ENCODE measurements at regions not wholly inside any gene's neighbourhood (a gene's known extent, or its start where the extent isn't known, plus 50 kb on each side); places are given as distances from the start of the nearest gene placed in this dataset.

DNA sequence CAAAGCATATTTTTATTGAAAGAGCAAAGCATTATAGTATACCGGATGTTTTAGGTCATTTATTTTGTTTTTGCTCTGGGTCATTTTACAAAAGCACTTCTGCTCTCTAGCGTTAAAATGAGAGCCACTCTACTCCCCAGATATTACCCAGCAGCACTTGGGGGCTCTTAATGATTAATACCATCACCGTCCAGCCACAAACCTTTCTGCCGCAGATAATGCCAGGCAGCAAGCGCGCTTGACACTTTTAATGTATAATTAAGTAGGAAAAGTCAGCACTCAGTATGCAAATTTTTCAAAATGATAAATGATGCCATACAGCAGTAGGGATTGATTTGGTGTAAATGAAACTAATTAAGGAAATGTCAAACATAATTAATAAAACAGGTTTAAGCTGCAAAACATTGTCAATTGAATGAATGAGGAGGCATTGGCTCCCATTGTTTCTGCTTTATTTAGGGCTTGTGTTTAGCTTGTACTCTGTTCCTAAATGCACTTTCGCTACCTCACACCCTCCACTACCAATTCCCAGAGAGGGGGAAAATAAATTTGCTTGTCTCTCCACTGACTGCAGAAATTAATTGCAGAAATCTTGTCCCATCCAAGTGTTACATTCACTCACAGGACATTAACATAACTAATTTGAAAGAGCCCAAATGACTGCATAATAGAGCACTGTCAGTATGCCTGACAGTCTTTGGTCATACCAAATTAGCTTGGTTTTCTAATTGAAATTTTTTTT is 358.8 kb upstream of the ARRDC3 start:
- TF ChIP-seq GATA3 (IDR thresholded peaks at IDR 0.05; ENCODE audit: low read depth, low read length) (no peak), GATA2 (IDR thresholded peaks at IDR 0.05; ENCODE audit: low read depth, low read length) (no peak)

- TF ChIP-seq GATA2 (IDR thresholded peaks at IDR 0.05; ENCODE audit: low read depth, low read length) = no peak
- no peak for TF ChIP-seq GATA3 (IDR thresholded peaks at IDR 0.05; ENCODE audit: low read depth, low read length)
Measured at GRCh38 chr5:91730026-91730425, 346.9 kb upstream of the ARRDC3 start.

DNA sequence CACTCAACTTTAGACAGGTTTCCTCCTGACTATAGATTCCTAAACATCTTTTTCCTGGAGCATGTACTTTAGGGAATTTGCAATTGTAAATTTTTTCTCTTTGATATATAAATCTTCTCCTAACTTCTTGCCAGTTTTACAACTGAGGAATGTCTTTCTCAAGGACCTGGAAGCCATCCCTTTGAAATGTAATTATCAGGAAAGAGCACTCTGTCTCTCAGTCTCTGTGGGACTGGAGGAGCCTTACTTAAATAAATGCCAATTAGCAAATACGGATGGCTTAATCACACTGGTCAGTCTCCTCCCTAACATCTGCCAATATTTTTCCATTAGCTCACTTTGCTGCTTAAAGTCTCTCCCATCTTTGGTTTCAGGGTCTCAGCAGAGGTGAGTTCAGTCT is 344.3 kb upstream of the ARRDC3 start:
- no peak for TF ChIP-seq GATA3 (IDR thresholded peaks at IDR 0.05; ENCODE audit: low read depth, low read length)

DNA sequence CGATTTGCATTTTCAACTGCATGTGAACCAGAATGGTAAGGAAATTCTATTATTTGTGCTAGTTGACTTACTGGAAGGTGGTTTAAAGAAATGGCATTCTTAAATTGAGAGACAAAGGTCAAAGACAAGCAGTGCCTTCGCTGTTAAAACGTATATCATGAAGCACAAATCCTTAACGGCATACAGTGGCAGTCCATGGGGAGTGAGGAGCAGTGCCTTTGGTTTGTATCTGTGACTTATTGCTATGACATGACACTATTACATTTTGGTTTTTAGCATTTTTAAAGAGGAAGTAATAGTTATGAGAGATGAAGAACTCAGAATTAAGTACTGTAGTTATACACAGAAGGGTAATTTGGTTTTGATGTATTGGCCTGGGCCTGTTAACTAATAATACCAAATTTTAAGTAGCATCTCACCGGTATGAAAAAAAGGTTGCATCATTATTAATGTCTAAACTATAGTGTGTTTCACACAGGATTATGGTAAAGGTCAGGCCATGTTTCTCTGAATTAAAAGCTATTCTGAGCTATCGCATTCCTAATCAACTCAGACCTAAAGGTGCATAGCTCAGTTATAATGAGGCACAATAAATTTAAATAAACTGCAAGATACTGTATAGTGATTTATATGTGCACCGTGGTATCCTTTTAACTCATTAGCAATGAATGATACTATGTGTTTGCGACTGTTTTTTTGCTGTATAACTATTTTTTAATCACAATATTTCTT is 339.8 kb upstream of the ARRDC3 start:
- no peak for TF ChIP-seq GATA2 (IDR thresholded peaks at IDR 0.05; ENCODE audit: low read depth, low read length)
- TF ChIP-seq GATA3 (IDR thresholded peaks at IDR 0.05; ENCODE audit: low read depth, low read length) = no peak

- TF ChIP-seq GATA2 (IDR thresholded peaks at IDR 0.05; ENCODE audit: low read depth, low read length) = no peak
- TF ChIP-seq GATA3 (IDR thresholded peaks at IDR 0.05; ENCODE audit: low read depth, low read length) = no peak
Measured at GRCh38 chr5:91712718-91713117, 329.6 kb upstream of the ARRDC3 start.

DNA sequence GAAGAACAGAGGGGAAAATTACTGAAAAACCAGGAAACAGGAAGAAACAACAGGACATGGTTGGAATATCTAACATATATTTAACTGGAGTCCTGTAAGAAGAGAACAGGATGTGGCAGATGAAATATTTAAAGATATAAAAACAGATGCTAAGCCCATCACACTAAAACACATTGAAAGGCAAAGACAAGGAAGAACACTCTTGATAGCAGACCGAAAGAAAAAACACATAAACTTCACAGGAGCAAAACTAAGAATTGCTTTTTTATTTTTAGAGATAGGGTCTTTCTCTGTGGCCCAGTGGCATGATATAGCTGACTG is 324.4 kb upstream of the ARRDC3 start:
- TF ChIP-seq GATA2 (IDR thresholded peaks at IDR 0.05; ENCODE audit: low read depth, low read length) (no peak), GATA3 (IDR thresholded peaks at IDR 0.05; ENCODE audit: low read depth, low read length) (no peak)

GRCh38 chr5:91706785-91707520 is 323.8 kb upstream of the ARRDC3 start:
- TF ChIP-seq GATA2 (IDR thresholded peaks at IDR 0.05; ENCODE audit: low read depth, low read length) (no peak), GATA3 (IDR thresholded peaks at IDR 0.05; ENCODE audit: low read depth, low read length) (no peak)

DNA sequence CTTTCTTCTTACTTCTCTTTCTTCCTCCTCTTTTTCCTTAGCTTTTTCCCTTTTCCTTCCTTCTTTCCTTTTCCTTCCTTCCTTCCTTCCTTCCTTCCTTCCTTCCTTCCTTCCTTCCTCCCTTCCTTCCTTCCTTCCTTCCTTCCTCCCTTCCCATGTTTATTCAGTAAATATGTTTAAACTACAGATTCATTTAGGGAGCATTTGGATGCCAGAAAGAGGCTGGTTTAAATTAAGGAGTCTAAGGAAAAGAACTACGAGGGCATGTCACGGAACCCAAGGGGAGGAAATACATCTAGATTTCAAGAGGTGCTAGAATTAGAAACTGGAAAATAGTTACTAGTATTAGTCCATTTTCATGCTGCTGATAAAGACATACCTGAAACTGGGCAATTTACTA is 320.0 kb upstream of the ARRDC3 start:
- TF ChIP-seq GATA3 (IDR thresholded peaks at IDR 0.05; ENCODE audit: low read depth, low read length) (no peak), GATA2 (IDR thresholded peaks at IDR 0.05; ENCODE audit: low read depth, low read length) (no peak)

DNA sequence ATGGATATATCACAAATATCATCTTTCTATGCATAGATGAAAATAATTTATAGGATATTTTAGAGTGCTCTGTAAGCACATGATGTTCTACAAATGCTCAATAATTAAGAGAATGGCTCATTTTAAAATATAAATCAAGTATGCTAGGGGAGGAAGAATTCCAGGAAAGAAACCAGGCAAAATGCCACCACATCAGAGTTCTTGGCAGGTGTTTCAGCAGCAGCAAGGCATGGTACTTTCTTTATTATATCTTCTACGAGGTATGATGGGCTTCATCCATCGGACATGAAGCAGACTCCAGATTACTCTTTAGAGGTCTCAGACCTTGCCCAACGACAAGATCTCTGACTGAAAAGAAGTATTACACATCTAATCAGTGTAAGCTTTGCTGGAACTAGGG is 316.3 kb upstream of the ARRDC3 start:
- TF ChIP-seq GATA3 (IDR thresholded peaks at IDR 0.05; ENCODE audit: low read depth, low read length) = no peak
- no peak for TF ChIP-seq GATA2 (IDR thresholded peaks at IDR 0.05; ENCODE audit: low read depth, low read length)

- no peak for TF ChIP-seq GATA2 (IDR thresholded peaks at IDR 0.05; ENCODE audit: low read depth, low read length)
- TF ChIP-seq GATA3 (IDR thresholded peaks at IDR 0.05; ENCODE audit: low read depth, low read length) = no peak
Measured at GRCh38 chr5:91691592-91691991, 308.5 kb upstream of the ARRDC3 start.

DNA sequence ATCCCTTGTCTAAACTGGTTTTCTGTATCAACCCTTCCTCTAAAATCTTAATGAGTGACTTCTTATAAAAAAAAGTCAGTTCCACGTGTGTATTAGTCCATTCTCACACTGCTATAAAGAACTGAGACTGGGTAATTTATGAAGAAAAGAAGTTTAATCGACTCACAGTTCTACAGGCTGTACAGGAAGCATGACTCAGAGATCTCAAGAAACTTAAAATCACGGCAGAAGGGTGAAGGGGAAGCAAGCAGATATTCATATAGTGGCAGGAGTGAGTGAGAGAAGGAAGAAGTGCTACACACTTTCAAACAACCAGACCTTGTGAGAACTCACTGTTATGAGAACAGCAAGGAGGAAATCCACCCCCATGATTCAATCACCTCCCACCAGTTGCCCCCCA is 307.8 kb upstream of the ARRDC3 start:
- TF ChIP-seq GATA3 (IDR thresholded peaks at IDR 0.05; ENCODE audit: low read depth, low read length) (no peak), GATA2 (IDR thresholded peaks at IDR 0.05; ENCODE audit: low read depth, low read length) (no peak)

- no peak for TF ChIP-seq GATA2 (IDR thresholded peaks at IDR 0.05; ENCODE audit: low read depth, low read length)
- TF ChIP-seq GATA3 (IDR thresholded peaks at IDR 0.05; ENCODE audit: low read depth, low read length) = no peak
Measured at GRCh38 chr5:91687430-91687829, 304.3 kb upstream of the ARRDC3 start.

DNA sequence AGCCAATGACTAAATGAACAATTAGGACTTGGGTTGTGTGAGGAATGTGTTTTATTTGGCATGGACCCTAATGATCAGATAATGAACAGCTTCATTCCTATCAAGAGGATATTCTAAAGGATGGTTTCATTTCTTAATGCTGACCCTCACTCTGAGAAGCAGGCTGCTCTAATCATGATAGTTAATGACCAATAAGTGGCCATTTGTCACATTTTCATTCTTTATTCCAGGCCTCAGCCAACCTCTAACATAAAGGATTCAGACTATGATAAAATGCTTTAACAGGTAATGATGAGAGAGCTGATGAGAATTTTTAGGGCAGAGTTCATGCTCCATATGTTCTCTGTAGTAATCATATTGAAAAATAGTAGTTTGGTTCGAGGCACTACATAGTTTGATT is 301.5 kb upstream of the ARRDC3 start:
- TF ChIP-seq GATA2 (IDR thresholded peaks at IDR 0.05; ENCODE audit: low read depth, low read length) (no peak), GATA3 (IDR thresholded peaks at IDR 0.05; ENCODE audit: low read depth, low read length) (no peak)

DNA sequence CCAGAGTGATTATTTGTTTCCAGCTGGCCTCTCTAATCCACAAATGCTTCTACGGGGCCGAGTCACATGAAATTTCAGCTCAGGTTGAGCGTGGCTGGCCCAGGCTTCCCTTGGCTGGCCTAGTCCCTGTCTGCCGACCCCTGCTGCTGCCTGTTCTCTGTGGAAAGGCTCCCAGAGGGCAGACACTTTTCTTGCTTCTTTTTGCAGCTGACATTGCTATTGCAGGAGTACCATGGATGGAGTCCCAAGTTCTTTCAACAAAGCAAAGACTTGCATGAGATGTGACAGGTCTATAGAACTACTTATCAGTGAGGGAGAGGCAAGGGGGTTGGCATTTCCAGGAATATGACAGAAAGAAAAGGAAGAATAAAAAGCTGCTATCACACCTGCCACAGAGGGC is 287.4 kb upstream of the ARRDC3 start:
- no peak for TF ChIP-seq GATA3 (IDR thresholded peaks at IDR 0.05; ENCODE audit: low read depth, low read length)
- no peak for TF ChIP-seq GATA2 (IDR thresholded peaks at IDR 0.05; ENCODE audit: low read depth, low read length)

GRCh38 chr5:91670122-91670521 is 287.0 kb upstream of the ARRDC3 start:
- TF ChIP-seq GATA3 (IDR thresholded peaks at IDR 0.05; ENCODE audit: low read depth, low read length) = no peak
- no peak for TF ChIP-seq GATA2 (IDR thresholded peaks at IDR 0.05; ENCODE audit: low read depth, low read length)
